K562 (cell line): ENCODE measurements at regions not wholly inside any gene's neighbourhood (a gene's known extent, or its start where the extent isn't known, plus 50 kb on each side); places are given as distances from the start of the nearest gene placed in this dataset.

Experiments
- CBFB ChIP-seq: sonication (generic); formaldehyde crosslinking; IDR thresholded peaks from 2 replicates; pipeline ENCODE4 v1.4.0; 2020; ENCODE audit warnings: mild to moderate bottlenecking, missing genetic modification reagents
- CSDE1 ChIP-seq, 2 experiments: fragments of 450-650 bp; IDR thresholded peaks; 2 replicates each; pipeline ENCODE4 v1.6.1; 2016; ENCODE audit warnings: mild to moderate bottlenecking in 1 of 2
- FOXJ2 ChIP-seq: fragments of 200-800 bp; sonication (Bioruptor generic); IDR thresholded peaks from 2 replicates; pipeline ENCODE4 v1.6.1; 2016; ENCODE audit warnings: missing genetic modification characterization, missing compliant biosample characterization
- GATA2 ChIP-seq: sonication (generic); formaldehyde crosslinking; IDR thresholded peaks from 2 replicates; pipeline ENCODE4 v1.4.0; 2020; ENCODE audit warnings: mild to moderate bottlenecking, missing genetic modification reagents
- GTF2E2 ChIP-seq: fragments of 200-800 bp; sonication (Bioruptor generic); IDR thresholded peaks from 2 replicates; pipeline ENCODE4 v1.6.1; 2016; ENCODE audit warnings: missing genetic modification characterization, missing compliant biosample characterization
- HMG20B ChIP-seq: fragments of 250-450 bp; sonication (Bioruptor Pico); IDR thresholded peaks from 2 replicates; pipeline ENCODE4 v1.5.0; 2021; ENCODE audit warnings: mild to moderate bottlenecking
- IFI16 ChIP-seq: fragments of 250-450 bp; sonication (Bioruptor Pico); IDR thresholded peaks from 2 replicates; pipeline ENCODE4 v2.1.2; 2022; ENCODE audit warnings: mild to moderate bottlenecking, inconsistent platforms
- MCM7 ChIP-seq, 2 experiments: fragments of 450-650 bp; IDR thresholded peaks; 2 replicates each; pipeline ENCODE4 v1.6.1; 2016 to 2018
- NELFE ChIP-seq: IDR thresholded peaks from 2 replicates; pipeline ENCODE4 v1.6.1; 2011; ENCODE audit warnings: mild to moderate bottlenecking; ENCODE audit not compliant: insufficient read depth, insufficient read length
- NR0B1 ChIP-seq: fragments of 450-650 bp; IDR thresholded peaks from one replicate; pipeline ENCODE4 v1.6.1; 2018; ENCODE audit warnings: mild to moderate bottlenecking, moderate library complexity; ENCODE audit not compliant: partially characterized antibody
- RFX5 ChIP-seq: IDR thresholded peaks from 2 replicates; pipeline ENCODE4 v1.6.1; 2011; ENCODE audit warnings: low read depth, mild to moderate bottlenecking, improper control_type of control experiment, low read length
- SP1 ChIP-seq: sonication (generic); formaldehyde crosslinking; IDR thresholded peaks from 2 replicates; pipeline ENCODE4 v1.8.1; 2022; ENCODE audit warnings: mild to moderate bottlenecking, missing genetic modification reagents
- SUPT5H ChIP-seq: fragments of 450-650 bp; IDR thresholded peaks from 2 replicates; pipeline ENCODE4 v1.6.1; 2016
- VEZF1 ChIP-seq: fragments of 200-800 bp; sonication (Bioruptor generic); IDR thresholded peaks from 2 replicates; pipeline ENCODE4 v1.6.1; 2017; ENCODE audit warnings: missing genetic modification characterization, missing compliant biosample characterization
- ZBTB40 ChIP-seq, 2 experiments: fragments of 450-650 bp in 1 of 2; sonication (generic) in 1 of 2; formaldehyde crosslinking in 1 of 2; IDR thresholded peaks; 2 replicates each; pipeline versions ENCODE4 v1.7.1 to v1.9.0; 2016 to 2022; ENCODE audit warnings: inconsistent platforms in 1 of 2, mild to moderate bottlenecking in 1 of 2, missing genetic modification reagents in 1 of 2
- ZNF23 ChIP-seq: fragments of 250-450 bp; sonication (Bioruptor Pico); IDR thresholded peaks from 2 replicates; pipeline ENCODE4 v1.4.0; 2020; ENCODE audit warnings: mild to moderate bottlenecking
- ZNF695 ChIP-seq: fragments of 450-650 bp; formaldehyde crosslinking; IDR thresholded peaks from 2 replicates; pipeline ENCODE4 v1.4.0; 2020; ENCODE audit warnings: mild to moderate bottlenecking, moderate library complexity
- ZNF707 ChIP-seq: fragments of 250-450 bp; sonication (Bioruptor Pico); conservative IDR thresholded peaks from 2 replicates; pipeline ENCODE4 v1.8.0; 2022; ENCODE audit warnings: inconsistent platforms, mild to moderate bottlenecking, moderate library complexity

GRCh38 chr1:65068202-65069010 lies 79.6 kb upstream of the AK4 start (continued):
- TF ChIP-seq ZBTB40 (IDR thresholded peaks at IDR 0.05) = peak; percentile 75
- TF ChIP-seq ZBTB40 (CRISPR knock-in tag; IDR thresholded peaks at IDR 0.05) = no peak
- TF ChIP-seq MCM7 (IDR thresholded peaks at IDR 0.05) = no peak
- no peak for TF ChIP-seq NR0B1
- no peak for TF ChIP-seq SUPT5H
- TF ChIP-seq RFX5 = no peak
- peak; percentile 60 for TF ChIP-seq FOXJ2 (tag)
- TF ChIP-seq HMG20B (CRISPR knock-in tag) = no peak
- no peak for TF ChIP-seq SP1 (CRISPR knock-in tag)
- no peak for TF ChIP-seq ZNF695 (CRISPR knock-in tag)
- no peak for TF ChIP-seq IFI16 (CRISPR knock-in tag)
- peak; percentile 59; the same call in 1 of the 2 replicates for TF ChIP-seq GTF2E2 (tag)
- no peak for TF ChIP-seq CSDE1 (IDR thresholded peaks at IDR 0.05)
- TF ChIP-seq ZNF707 (CRISPR knock-in tag) = no peak
- no peak for TF ChIP-seq NELFE
- no peak for TF ChIP-seq CBFB (CRISPR knock-in tag)
- TF ChIP-seq VEZF1 (CRISPR knock-in tag) = no peak
- TF ChIP-seq GATA2 (CRISPR knock-in tag) = no peak
- TF ChIP-seq ZNF23 (CRISPR knock-in tag) = no peak
